Large intestine (tissue), 3 donors: ENCODE measurements at regions not wholly inside any gene's neighbourhood (a gene's known extent, or its start where the extent isn't known, plus 50 kb on each side); places are given as distances from the start of the nearest gene placed in this dataset.

Source experiments
- DNase-seq, 2 donors: peaks; one replicate each; pipeline versions ENCODE4 v3.0.0 to v3.0.0-alpha.2; 2013
- H3K27ac ChIP-seq: one replicate; pipeline ENCODE4 v1.5.1; 2013; ENCODE audit warnings: low read length
- H3K27me3 ChIP-seq: 2 replicates; pipeline ENCODE4 v1.6.1; 2013; ENCODE audit warnings: low read length; ENCODE audit not compliant: control insufficient read depth, insufficient read depth
- H3K36me3 ChIP-seq: 2 replicates; pipeline ENCODE4 v1.6.1; 2013; ENCODE audit warnings: low read length; ENCODE audit not compliant: control insufficient read depth, insufficient read depth
- H3K4me1 ChIP-seq: one replicate; pipeline ENCODE4 v1.6.1; 2013; ENCODE audit warnings: low read length; ENCODE audit not compliant: control insufficient read depth, insufficient read depth
- H3K4me3 ChIP-seq: one replicate; pipeline ENCODE4 v1.5.1; 2013; ENCODE audit warnings: low read length
- H3K9me3 ChIP-seq: one replicate; pipeline ENCODE4 v1.6.1; 2013; ENCODE audit warnings: mild to moderate bottlenecking, low read depth, low read length, moderate library complexity; ENCODE audit not compliant: control insufficient read depth
- WGBS: methylation state at CpG from one replicate; pipeline ENCODE4 v1.1.5; 2013; ENCODE audit warnings: low lambda C conversion rate; ENCODE audit not compliant: insufficient coverage; 5-methylcytosine and 5-hydroxymethylcytosine counted together

- no CpG with 5 or more reads among the region's 5 CpGs for WGBS
- Histone ChIP-seq H3K36me3 (no peaks in the 10 kb centered on the region), H3K9me3 (no peaks in the 10 kb centered on the region), H3K27me3 (no peaks in the 10 kb centered on the region), H3K4me3 (no peak overlapping the region), H3K4me1 (no peaks in the 10 kb centered on the region), H3K27ac (no peak overlapping the region)
- DNase-seq: no peak
Measured at GRCh38 chr21:28608646-28609045, 384.0 kb downstream of the LTN1 start.

GRCh38 chr21:28607545-28607944 is 385.1 kb downstream of the LTN1 start:
- Histone ChIP-seq H3K27ac (no peak overlapping the region), H3K4me3 (no peak overlapping the region), H3K27me3 (no peaks in the 10 kb centered on the region), H3K4me1 (no peaks in the 10 kb centered on the region), H3K36me3 (no peaks in the 10 kb centered on the region), H3K9me3 (no peaks in the 10 kb centered on the region)
- WGBS: 93% methylated on average over 4 of the region's 4 CpGs
- DNase-seq: no peak

DNA sequence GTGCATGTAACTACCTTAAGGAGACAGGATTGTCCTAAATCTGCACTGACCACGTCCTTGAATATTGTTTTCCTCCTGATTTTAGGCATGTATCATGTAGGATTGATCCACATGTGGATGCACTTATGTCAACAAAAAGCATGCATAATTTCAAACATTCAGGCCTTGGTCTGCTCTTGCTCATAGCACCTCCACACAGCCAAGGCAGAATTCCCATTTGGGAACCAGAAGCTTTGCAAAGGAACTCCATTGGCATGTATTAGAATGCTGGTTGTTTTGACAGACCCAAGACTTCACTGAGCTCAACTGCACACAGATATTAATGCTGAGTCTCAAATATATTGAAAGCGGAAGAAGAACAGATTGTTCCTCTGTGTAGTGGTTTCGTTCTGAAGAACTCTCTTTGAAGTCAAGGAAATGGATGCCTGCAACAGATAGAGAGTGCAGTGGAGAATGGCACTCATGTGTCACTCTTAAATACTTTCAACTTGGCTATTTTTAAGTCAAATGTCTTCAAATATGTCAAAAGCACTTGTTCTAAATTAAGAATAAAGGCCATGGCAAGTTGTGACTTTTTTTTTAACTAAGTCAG is 387.6 kb downstream of the LTN1 start:
- no peak overlapping the region for H3K27ac ChIP-seq
- H3K27me3 ChIP-seq: no peaks in the 10 kb centered on the region
- no peaks in the 10 kb centered on the region for H3K4me1 ChIP-seq
- no peak overlapping the region for H3K4me3 ChIP-seq
- no peak for DNase-seq
- H3K36me3 ChIP-seq: no peaks in the 10 kb centered on the region
- WGBS: no CpG with 5 or more reads among the region's 3 CpGs
- H3K9me3 ChIP-seq: peaks cover 6% of the 10 kb centered on the region

- H3K4me3 ChIP-seq: no peak overlapping the region
- no peaks in the 10 kb centered on the region for H3K27me3 ChIP-seq
- H3K9me3 ChIP-seq: peaks cover 6% of the 10 kb centered on the region
- H3K36me3 ChIP-seq: no peaks in the 10 kb centered on the region
- no peaks in the 10 kb centered on the region for H3K4me1 ChIP-seq
- no peak overlapping the region for H3K27ac ChIP-seq
- DNase-seq: no peak
Measured at GRCh38 chr21:28602546-28602945, 390.1 kb downstream of the LTN1 start.

DNA sequence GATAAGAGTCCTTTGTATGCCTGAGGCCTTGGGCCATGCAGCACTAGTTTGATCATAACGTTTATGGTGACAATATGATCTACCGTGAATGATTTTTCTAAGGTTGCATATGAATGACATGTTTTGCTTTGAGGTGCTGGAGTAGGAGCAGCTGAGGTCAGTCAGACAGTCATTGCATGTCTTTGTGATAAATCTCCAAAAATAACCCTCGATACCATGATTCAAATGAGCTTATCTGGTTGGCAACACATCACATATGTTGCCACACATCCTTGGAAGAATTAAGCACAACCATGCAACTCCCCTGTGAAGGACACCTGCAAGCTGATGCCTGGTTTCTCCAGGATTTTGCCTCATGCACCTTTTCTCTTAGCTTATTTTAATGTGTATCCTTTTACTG is 394.5 kb downstream of the LTN1 start:
- no peak overlapping the region for H3K27ac ChIP-seq
- no peaks in the 10 kb centered on the region for H3K4me1 ChIP-seq
- peaks cover 6% of the 10 kb centered on the region for H3K9me3 ChIP-seq
- no peaks in the 10 kb centered on the region for H3K27me3 ChIP-seq
- no CpG with 5 or more reads among the region's 3 CpGs for WGBS
- DNase-seq: no peak
- H3K36me3 ChIP-seq: no peaks in the 10 kb centered on the region
- H3K4me3 ChIP-seq: no peak overlapping the region

- Histone ChIP-seq H3K9me3 (no peaks in the 10 kb centered on the region), H3K4me1 (no peaks in the 10 kb centered on the region), H3K4me3 (no peak overlapping the region), H3K36me3 (no peaks in the 10 kb centered on the region), H3K27ac (no peak overlapping the region), H3K27me3 (no peaks in the 10 kb centered on the region)
- no peak for DNase-seq
- WGBS: 70% methylated on average over 3 of the region's 6 CpGs
Measured at GRCh38 chr21:28592205-28592865, 400.3 kb downstream of the LTN1 start.

DNA sequence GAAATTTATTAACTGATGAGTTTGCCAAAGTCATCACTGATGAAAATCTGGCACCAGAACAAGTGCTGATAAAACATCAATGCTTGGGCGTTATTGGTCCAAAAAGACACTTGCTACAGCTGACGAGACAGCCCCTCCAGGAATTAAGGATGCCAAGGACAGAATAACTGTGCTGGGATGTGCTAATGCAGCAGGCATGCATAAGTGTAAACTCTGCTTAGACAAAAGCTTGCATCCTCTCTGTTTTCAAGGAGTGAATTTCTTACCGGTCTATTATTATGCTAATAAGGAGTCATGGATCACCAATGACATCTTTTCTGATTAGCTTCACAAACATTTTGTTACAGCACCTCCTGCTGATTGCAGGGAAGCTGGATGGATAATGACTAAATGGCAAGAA is 402.0 kb downstream of the LTN1 start:
- Histone ChIP-seq H3K27me3 (no peaks in the 10 kb centered on the region), H3K9me3 (no peaks in the 10 kb centered on the region), H3K4me3 (no peak overlapping the region), H3K4me1 (no peaks in the 10 kb centered on the region), H3K36me3 (no peaks in the 10 kb centered on the region), H3K27ac (no peak overlapping the region)
- WGBS: no CpG with 5 or more reads among the region's 3 CpGs
- DNase-seq: no peak

DNA sequence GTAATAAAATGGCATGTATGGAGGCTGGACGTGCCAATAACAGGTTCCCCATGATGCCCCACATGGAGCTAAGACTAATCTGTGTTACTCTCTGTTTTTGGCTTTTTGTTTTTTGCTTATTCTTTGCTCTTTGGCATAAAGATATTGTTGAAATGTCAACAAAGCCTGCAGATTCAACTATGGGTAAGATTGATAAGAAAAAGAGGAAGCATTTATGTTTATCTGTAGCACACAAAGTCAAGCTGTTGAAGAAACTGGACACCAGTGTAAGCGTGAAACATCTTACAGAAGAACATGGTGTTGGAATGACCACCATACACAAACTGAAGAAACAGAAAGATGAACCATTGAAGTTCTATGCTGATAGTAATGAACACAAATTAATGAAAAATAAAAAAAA is 402.7 kb downstream of the LTN1 start:
- no peak overlapping the region for H3K27ac ChIP-seq

GRCh38 chr21:28588997-28589396 is 403.7 kb downstream of the LTN1 start:
- H3K27ac ChIP-seq: no peak overlapping the region
- no peaks in the 10 kb centered on the region for H3K36me3 ChIP-seq
- no peaks in the 10 kb centered on the region for H3K27me3 ChIP-seq
- no peak for DNase-seq
- H3K9me3 ChIP-seq: no peaks in the 10 kb centered on the region
- H3K4me3 ChIP-seq: no peak overlapping the region
- WGBS: no CpG with 5 or more reads among the region's 1 CpG
- no peaks in the 10 kb centered on the region for H3K4me1 ChIP-seq

More for the DNA sequence above, 402.7 kb downstream of the LTN1 start:
- H3K4me3 ChIP-seq: no peak overlapping the region
- H3K27me3 ChIP-seq: no peaks in the 10 kb centered on the region
- no peaks in the 10 kb centered on the region for H3K36me3 ChIP-seq
- DNase-seq: no peak
- H3K4me1 ChIP-seq: no peaks in the 10 kb centered on the region
- H3K9me3 ChIP-seq: no peaks in the 10 kb centered on the region
- no CpG with 5 or more reads among the region's 2 CpGs for WGBS

DNA sequence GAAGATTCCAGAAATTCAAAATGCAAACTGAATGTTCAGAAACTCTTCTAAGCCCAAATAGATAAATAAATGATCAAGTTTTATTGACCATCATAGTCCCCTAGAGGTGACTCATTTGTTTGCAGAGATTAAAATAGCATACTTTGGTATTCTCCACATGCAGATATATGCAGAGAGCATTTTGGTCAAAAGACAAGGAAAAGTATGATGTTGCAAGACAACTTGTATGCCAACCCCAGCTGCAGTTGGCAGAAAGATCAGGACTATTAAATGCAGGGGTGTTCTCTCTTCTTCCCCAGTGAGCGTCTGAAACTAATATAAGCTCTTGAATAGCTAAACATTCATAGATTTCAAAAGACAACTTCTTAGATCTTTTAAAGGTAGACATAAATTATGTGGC is 404.9 kb downstream of the LTN1 start:
- no peak for DNase-seq
- Histone ChIP-seq H3K4me3 (no peak overlapping the region), H3K36me3 (no peaks in the 10 kb centered on the region), H3K4me1 (no peaks in the 10 kb centered on the region), H3K27me3 (no peaks in the 10 kb centered on the region), H3K27ac (no peak overlapping the region), H3K9me3 (no peaks in the 10 kb centered on the region)
- WGBS: no CpG with 5 or more reads among the region's 1 CpG

- no peak for DNase-seq
- WGBS: no CpG with 5 or more reads among the region's 2 CpGs
- H3K4me1 ChIP-seq: no peaks in the 10 kb centered on the region
Measured at GRCh38 chr21:28581976-28582375, 410.7 kb downstream of the LTN1 start.

More at GRCh38 chr21:28581976-28582375, 410.7 kb downstream of the LTN1 start:
- Histone ChIP-seq H3K4me3 (no peak overlapping the region), H3K36me3 (no peaks in the 10 kb centered on the region), H3K9me3 (no peaks in the 10 kb centered on the region), H3K27me3 (no peaks in the 10 kb centered on the region), H3K27ac (no peak overlapping the region)
